ENCODE measurements at regions not wholly inside any gene's neighbourhood (a gene's known extent, or its start where the extent isn't known, plus 50 kb on each side); places are given as distances from the start of the nearest gene placed in this dataset.

DNA sequence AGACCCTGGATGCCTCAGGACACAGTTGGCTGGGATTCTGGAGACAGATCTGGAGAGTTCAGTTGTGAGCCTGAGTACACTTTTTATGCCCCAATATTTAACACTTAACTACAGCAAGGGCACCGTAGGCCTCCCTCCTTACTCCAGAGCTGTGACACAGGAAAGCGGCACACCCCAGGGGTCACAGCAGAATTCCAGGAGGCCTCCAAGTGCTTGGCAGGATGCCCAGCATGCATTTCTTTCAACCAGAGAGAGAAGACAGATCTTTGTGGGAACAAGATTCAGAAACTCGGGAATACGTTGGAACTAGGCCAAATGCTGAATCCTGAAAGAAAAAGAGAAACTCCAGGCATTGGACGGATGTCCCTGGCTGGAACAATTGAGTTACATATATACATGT lies 199.2 kb upstream of the NT5C1B start:
- Histone ChIP-seq H3K4me1 (ENCODE audit: control insufficient read depth, low read depth, low read length) (no peaks in the 10 kb centered on the region), H3K27ac (ENCODE audit: low read length) (no peak overlapping the region), H3K27me3 (ENCODE audit: control insufficient read depth, insufficient read depth, low read length) (no peaks in the 10 kb centered on the region), H3K36me3 (ENCODE audit: control insufficient read depth, low read depth, low read length) (no peaks in the 10 kb centered on the region), H3K9me3 (ENCODE audit: control insufficient read depth, low read depth, low read length) (no peaks in the 10 kb centered on the region), H3K4me3 (ENCODE audit: low read length) (no peak overlapping the region), H3K9ac (ENCODE audit: low read length) (no peak overlapping the region)

DNA sequence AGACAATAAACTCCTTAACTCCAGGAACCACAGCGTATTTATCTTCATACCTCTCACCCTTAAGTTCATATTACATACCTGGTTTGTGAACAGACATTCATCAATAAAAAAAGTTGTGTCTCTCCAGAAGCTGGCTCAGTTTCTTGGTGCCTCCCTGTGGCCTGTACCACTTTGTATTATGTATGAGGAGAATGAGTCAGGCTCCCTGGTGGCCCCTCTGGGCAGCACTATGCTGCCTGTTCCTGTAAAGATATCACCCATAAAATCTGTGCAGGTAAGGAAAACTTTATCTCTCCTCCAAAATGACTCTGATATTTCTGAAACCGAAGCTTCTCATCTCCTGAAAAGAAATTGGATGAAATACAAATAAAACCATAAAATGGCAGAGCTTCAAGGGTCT lies 198.4 kb upstream of the NT5C1B start:
- Histone ChIP-seq H3K27ac (ENCODE audit: low read length) (no peak overlapping the region), H3K9ac (ENCODE audit: low read length) (no peak overlapping the region), H3K36me3 (ENCODE audit: control insufficient read depth, low read depth, low read length) (no peaks in the 10 kb centered on the region), H3K27me3 (ENCODE audit: control insufficient read depth, insufficient read depth, low read length) (no peaks in the 10 kb centered on the region), H3K4me3 (ENCODE audit: low read length) (no peak overlapping the region), H3K9me3 (ENCODE audit: control insufficient read depth, low read depth, low read length) (no peaks in the 10 kb centered on the region), H3K4me1 (ENCODE audit: control insufficient read depth, low read depth, low read length) (no peaks in the 10 kb centered on the region)

DNA sequence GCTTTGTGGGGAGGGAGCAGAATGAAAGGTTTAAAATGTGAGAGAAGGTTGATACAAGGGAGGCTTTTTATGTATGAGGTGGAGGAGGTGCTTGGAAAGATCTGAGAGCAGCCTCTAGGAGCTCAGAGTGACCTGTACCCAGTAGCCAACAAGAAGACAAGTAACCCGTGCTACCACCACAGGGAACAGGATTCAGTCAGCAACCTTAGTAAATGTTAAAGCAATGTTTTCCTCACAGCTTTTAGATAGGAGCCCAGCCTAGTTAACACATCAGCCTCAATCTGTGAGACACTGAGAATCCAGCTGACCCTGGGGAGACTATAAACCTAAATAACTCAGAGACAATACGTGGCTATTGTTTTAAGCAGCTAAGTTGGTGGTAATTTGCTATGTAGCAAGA lies 194.9 kb upstream of the NT5C1B start:
- no peaks in the 10 kb centered on the region for H3K9me3 ChIP-seq (ENCODE audit: control insufficient read depth, low read depth, low read length)
- peaks cover 27% of the 10 kb centered on the region for H3K27me3 ChIP-seq (ENCODE audit: control insufficient read depth, insufficient read depth, low read length)
- no peak overlapping the region for H3K9ac ChIP-seq (ENCODE audit: low read length)
- H3K4me3 ChIP-seq (ENCODE audit: low read length), result no peak overlapping the region
- H3K4me1 ChIP-seq (ENCODE audit: control insufficient read depth, low read depth, low read length), result no peaks in the 10 kb centered on the region
- no peaks in the 10 kb centered on the region for H3K36me3 ChIP-seq (ENCODE audit: control insufficient read depth, low read depth, low read length)
- H3K27ac ChIP-seq (ENCODE audit: low read length), result no peak overlapping the region

DNA sequence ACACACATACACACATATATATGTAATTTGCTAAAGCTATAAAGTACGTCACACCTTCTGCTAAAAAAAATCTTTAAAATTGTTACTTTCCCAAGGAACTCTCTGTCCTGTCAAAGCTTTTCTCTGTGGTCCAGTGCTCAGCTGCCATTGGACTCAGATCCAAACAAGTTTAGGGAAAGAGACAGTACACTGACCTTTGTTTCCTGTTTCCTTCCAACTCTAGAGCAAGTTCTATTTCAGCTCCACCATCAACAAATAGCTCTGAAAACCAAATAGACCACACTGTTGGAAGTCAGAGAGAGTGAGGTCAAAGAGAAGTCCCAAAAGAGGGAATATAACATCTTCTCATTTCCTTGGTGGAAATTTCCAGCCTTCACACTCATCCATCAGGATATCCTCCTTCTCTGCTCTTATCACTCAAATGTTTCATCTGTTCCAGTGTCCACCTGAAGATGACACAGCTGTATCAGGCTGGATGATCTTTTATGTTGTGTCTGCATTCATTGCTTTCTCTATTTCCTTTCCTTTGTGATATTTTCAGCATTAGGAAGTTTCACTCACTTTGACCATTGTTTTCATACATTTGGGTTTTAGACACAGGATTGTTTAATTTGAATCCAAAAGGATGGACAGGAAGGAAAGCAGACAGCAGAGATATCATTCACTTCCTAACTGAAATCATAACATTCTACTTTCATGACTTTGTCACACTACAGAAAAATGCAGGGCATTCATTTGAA lies 192.3 kb upstream of the NT5C1B start:
- Histone ChIP-seq H3K27ac (ENCODE audit: low read length) (no peak overlapping the region), H3K27me3 (ENCODE audit: control insufficient read depth, insufficient read depth, low read length) (peaks cover 52% of the 10 kb centered on the region), H3K36me3 (ENCODE audit: control insufficient read depth, low read depth, low read length) (no peaks in the 10 kb centered on the region), H3K9ac (ENCODE audit: low read length) (no peak overlapping the region), H3K9me3 (ENCODE audit: control insufficient read depth, low read depth, low read length) (no peaks in the 10 kb centered on the region), H3K4me1 (ENCODE audit: control insufficient read depth, low read depth, low read length) (no peaks in the 10 kb centered on the region), H3K4me3 (ENCODE audit: low read length) (no peak overlapping the region)

DNA sequence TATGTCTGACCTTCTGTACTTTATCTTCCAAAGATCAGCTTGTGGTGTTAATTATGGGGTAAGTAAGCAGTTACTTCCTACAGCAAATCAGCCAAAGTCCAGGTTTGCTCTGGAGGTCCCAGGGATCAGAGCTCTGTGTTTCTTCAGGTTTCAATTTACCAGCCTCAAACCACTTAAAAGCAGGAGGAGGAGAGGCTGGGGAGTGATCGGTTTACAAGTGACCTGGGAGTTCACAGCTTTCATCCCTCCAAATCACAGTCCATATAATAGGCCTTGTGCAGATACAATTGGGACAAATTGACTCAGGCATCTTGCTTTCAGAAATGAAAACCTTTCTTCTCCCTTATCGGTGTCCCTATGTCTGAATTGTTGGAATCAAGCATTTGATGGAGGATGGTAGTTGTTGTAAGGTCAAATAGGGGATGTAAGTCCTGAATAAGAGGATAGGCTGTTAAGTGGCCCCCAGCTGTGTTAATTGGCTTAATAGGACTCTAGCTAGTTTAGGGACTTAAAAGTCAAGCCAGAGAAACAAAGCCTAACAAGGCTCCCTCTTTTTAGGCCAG lies 188.0 kb upstream of the NT5C1B start:
- peaks cover 70% of the 10 kb centered on the region for H3K27me3 ChIP-seq (ENCODE audit: control insufficient read depth, insufficient read depth, low read length)
- H3K36me3 ChIP-seq (ENCODE audit: control insufficient read depth, low read depth, low read length), result no peaks in the 10 kb centered on the region
- no peak overlapping the region for H3K4me3 ChIP-seq (ENCODE audit: low read length)
- no peak overlapping the region for H3K9ac ChIP-seq (ENCODE audit: low read length)
- no peak overlapping the region for H3K27ac ChIP-seq (ENCODE audit: low read length)
- no peaks in the 10 kb centered on the region for H3K4me1 ChIP-seq (ENCODE audit: control insufficient read depth, low read depth, low read length)
- no peaks in the 10 kb centered on the region for H3K9me3 ChIP-seq (ENCODE audit: control insufficient read depth, low read depth, low read length)

DNA sequence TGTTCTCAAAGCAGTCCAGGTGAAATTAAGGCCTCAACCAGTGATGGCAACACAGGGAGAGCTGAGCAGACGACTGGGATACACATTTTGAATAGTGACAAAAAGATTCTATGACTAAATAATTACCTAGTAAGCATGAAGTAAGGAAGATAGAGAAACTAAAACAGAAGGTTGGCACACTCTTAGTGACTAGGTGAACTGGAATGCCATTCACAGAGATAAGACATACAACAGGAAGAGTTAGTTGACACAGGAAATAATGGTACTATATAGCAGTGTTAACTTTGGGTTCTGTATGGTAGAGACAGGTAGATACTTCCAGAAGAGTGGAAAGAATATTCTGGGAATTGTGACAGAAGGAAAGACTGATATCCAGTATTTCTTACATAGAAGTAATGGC lies 181.8 kb upstream of the NT5C1B start:
- Histone ChIP-seq H3K27me3 (ENCODE audit: control insufficient read depth, insufficient read depth, low read length) (peaks cover 15% of the 10 kb centered on the region), H3K9me3 (ENCODE audit: control insufficient read depth, low read depth, low read length) (no peaks in the 10 kb centered on the region), H3K4me3 (ENCODE audit: low read length) (no peak overlapping the region), H3K36me3 (ENCODE audit: control insufficient read depth, low read depth, low read length) (no peaks in the 10 kb centered on the region), H3K4me1 (ENCODE audit: control insufficient read depth, low read depth, low read length) (no peaks in the 10 kb centered on the region), H3K27ac (ENCODE audit: low read length) (no peak overlapping the region), H3K9ac (ENCODE audit: low read length) (no peak overlapping the region)

DNA sequence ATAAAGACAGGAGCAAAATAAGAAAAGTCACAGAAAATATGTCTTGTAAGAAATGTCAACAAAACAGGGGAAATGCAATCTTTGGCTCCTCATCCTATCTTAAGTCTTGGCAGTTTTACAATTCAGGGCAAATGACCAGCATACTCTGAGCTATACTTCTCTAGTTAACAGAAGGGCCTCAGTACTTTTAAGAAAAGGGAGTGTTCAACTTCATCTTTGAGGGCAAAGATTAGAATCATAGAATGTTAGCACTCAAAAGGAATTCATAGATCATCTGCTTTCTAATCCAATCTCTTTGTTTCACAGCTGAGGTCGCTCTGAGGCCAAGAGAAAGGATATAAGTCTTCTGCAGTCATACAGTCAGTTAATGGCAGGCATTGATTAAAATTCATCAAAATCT lies 174.0 kb upstream of the NT5C1B start:
- Histone ChIP-seq H3K27ac (ENCODE audit: low read length) (no peak overlapping the region), H3K27me3 (ENCODE audit: control insufficient read depth, insufficient read depth, low read length) (no peaks in the 10 kb centered on the region), H3K4me3 (ENCODE audit: low read length) (no peak overlapping the region)

DNA sequence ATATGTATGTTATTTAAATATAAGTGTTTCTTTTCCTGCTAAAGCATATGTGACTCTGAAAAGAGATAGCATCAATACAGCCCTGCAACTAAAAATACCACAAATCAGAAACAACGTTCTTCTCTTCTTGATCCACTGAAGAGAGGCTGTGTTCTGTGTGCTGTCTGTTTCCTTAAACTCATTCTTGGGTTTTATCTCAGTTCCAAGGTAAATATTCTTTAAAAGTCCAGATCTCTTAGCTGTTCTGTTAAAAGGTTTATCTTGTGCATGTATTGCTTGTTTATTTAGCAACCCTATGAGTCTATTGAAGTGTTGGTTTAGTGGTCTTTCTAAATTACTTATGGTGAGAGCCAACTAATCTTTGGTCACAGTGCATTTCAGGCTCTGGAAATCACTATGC lies 173.3 kb upstream of the NT5C1B start:
- no peak overlapping the region for H3K9ac ChIP-seq (ENCODE audit: low read length)
- H3K27me3 ChIP-seq (ENCODE audit: control insufficient read depth, insufficient read depth, low read length), result no peaks in the 10 kb centered on the region
- H3K36me3 ChIP-seq (ENCODE audit: control insufficient read depth, low read depth, low read length), result no peaks in the 10 kb centered on the region
- no peak overlapping the region for H3K4me3 ChIP-seq (ENCODE audit: low read length)
- H3K27ac ChIP-seq (ENCODE audit: low read length), result no peak overlapping the region
- H3K4me1 ChIP-seq (ENCODE audit: control insufficient read depth, low read depth, low read length), result no peaks in the 10 kb centered on the region
- no peaks in the 10 kb centered on the region for H3K9me3 ChIP-seq (ENCODE audit: control insufficient read depth, low read depth, low read length)

More for the DNA sequence above, 174.0 kb upstream of the NT5C1B start:
- Histone ChIP-seq H3K36me3 (ENCODE audit: control insufficient read depth, low read depth, low read length) (no peaks in the 10 kb centered on the region), H3K9me3 (ENCODE audit: control insufficient read depth, low read depth, low read length) (no peaks in the 10 kb centered on the region), H3K4me1 (ENCODE audit: control insufficient read depth, low read depth, low read length) (no peaks in the 10 kb centered on the region), H3K9ac (ENCODE audit: low read length) (no peak overlapping the region)

DNA sequence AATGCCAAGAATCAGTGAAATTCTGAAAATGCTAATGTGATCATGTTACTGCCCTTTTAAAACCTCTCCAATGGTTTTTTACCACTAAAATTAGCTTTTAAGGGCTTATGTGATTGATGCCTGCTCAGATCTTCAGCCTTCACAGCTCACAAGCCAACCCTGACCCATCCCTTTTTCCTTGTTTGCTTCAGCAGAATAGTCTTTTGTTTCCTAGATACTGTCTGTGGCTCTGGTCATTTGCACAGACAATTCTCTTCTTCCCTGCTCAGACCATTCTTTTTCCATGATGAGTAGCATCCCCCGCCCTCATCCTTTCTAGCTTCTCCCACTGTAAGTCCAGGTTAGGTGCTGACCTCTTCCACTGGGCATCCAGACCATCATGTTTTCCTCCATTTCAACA lies 164.9 kb upstream of the NT5C1B start:
- no peaks in the 10 kb centered on the region for H3K36me3 ChIP-seq (ENCODE audit: control insufficient read depth, low read depth, low read length)
- H3K4me3 ChIP-seq (ENCODE audit: low read length), result no peak overlapping the region
- no peak overlapping the region for H3K9ac ChIP-seq (ENCODE audit: low read length)
- H3K4me1 ChIP-seq (ENCODE audit: control insufficient read depth, low read depth, low read length), result no peaks in the 10 kb centered on the region
- H3K27ac ChIP-seq (ENCODE audit: low read length), result no peak overlapping the region
- no peaks in the 10 kb centered on the region for H3K27me3 ChIP-seq (ENCODE audit: control insufficient read depth, insufficient read depth, low read length)
- no peaks in the 10 kb centered on the region for H3K9me3 ChIP-seq (ENCODE audit: control insufficient read depth, low read depth, low read length)

DNA sequence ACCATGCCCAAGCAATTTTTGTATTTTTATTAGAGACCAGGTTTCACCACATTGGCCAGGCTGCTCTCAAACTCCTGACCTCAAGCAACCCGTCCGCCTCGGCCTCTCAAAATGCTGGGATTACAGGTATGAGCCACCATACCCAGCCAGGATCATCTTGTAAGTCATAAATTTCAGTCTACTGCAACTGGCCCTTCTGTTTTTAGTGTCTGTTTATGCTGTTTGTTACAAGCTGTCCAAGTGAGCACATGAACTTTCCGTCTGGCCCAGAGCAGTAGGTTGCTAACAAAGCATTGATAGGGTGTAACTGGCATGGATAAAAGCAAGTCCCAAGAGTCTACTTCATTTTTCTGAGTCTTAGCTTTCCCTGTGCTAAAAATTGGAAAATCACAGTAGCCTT lies 164.4 kb upstream of the NT5C1B start:
- H3K36me3 ChIP-seq (ENCODE audit: control insufficient read depth, low read depth, low read length), result no peaks in the 10 kb centered on the region
- H3K9me3 ChIP-seq (ENCODE audit: control insufficient read depth, low read depth, low read length), result no peaks in the 10 kb centered on the region
- no peaks in the 10 kb centered on the region for H3K27me3 ChIP-seq (ENCODE audit: control insufficient read depth, insufficient read depth, low read length)
- no peaks in the 10 kb centered on the region for H3K4me1 ChIP-seq (ENCODE audit: control insufficient read depth, low read depth, low read length)
- no peak overlapping the region for H3K4me3 ChIP-seq (ENCODE audit: low read length)
- H3K9ac ChIP-seq (ENCODE audit: low read length), result no peak overlapping the region
- no peak overlapping the region for H3K27ac ChIP-seq (ENCODE audit: low read length)

DNA sequence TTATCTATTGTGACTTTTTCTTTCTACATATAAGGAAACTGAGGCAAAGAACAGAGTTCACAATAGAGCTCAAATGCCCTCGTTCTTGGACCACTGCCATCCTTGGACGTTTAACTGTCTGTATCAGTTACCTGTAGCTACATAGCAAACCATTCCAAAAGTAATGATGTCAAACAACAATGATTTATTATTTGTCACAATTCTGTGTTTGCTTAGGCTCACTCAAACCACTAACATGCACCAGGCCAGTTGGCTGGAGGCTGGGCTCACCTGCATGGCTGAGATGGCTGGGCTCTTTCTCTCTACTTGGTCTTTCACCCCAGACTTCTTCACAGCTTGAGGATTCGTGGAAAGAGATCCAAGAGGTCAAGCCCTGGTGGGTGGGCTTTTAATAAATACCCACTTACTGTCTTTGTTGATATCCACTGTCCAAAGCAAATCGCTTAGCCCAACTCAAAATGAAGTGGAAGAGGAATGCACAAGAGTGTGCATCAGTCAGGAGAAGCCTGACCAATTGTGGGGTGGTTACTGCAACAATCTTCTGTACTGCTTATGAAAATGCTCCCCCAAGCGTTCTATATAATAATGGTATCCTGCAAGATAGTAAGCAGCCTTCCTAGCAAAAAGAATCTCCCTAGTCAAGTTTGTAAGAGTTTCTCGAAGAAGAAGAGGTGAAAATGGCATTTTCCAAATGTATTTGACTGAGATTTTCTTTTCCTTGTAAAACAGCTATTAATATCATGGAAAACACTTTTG lies 163.5 kb upstream of the NT5C1B start:
- no peaks in the 10 kb centered on the region for H3K36me3 ChIP-seq (ENCODE audit: control insufficient read depth, low read depth, low read length)
- no peaks in the 10 kb centered on the region for H3K9me3 ChIP-seq (ENCODE audit: control insufficient read depth, low read depth, low read length)
- H3K9ac ChIP-seq (ENCODE audit: low read length), result no peak overlapping the region
- H3K4me3 ChIP-seq (ENCODE audit: low read length), result no peak overlapping the region
- no peaks in the 10 kb centered on the region for H3K4me1 ChIP-seq (ENCODE audit: control insufficient read depth, low read depth, low read length)
- no peaks in the 10 kb centered on the region for H3K27me3 ChIP-seq (ENCODE audit: control insufficient read depth, insufficient read depth, low read length)
- no peak overlapping the region for H3K27ac ChIP-seq (ENCODE audit: low read length)
